ENCODE measurements at regions not wholly inside any gene's neighbourhood (a gene's known extent, or its start where the extent isn't known, plus 50 kb on each side); places are given as distances from the start of the nearest gene placed in this dataset.
"Not testable (repeated sequence)": the region's sequence is repeated elsewhere in the genome, so short reads cannot be mapped to it uniquely, and the experiment has no call there.

GRCh38 chr10:118955531-118955930 lies 74.0 kb upstream of the NANOS1 start:
- H3K9me3 ChIP-seq (ENCODE audit: control insufficient read depth, low read length): no peaks in the 10 kb centered on the region
- DNase-seq (ENCODE audit: low read depth): no peak
- H3K9ac ChIP-seq (ENCODE audit: low read length): no peak overlapping the region
- H3K4me1 ChIP-seq (ENCODE audit: control insufficient read depth, insufficient read depth, low read length): peaks cover 53% of the 10 kb centered on the region
- H3K36me3 ChIP-seq (ENCODE audit: control insufficient read depth, insufficient read depth, low read length, severe bottlenecking): no peaks in the 10 kb centered on the region
- no peaks in the 10 kb centered on the region for H3K27me3 ChIP-seq (replicated peaks; ENCODE audit: control insufficient read depth, insufficient read depth, low read length)
- H3K4me3 ChIP-seq (ENCODE audit: low read length): no peak overlapping the region

GRCh38 chr10:118955951-118956801 lies 73.3 kb upstream of the NANOS1 start:
- no peak overlapping the region for H3K9ac ChIP-seq (ENCODE audit: low read length)
- H3K27me3 ChIP-seq (replicated peaks; ENCODE audit: control insufficient read depth, insufficient read depth, low read length): no peaks in the 10 kb centered on the region
- no peaks in the 10 kb centered on the region for H3K36me3 ChIP-seq (ENCODE audit: control insufficient read depth, insufficient read depth, low read length, severe bottlenecking)
- DNase-seq (ENCODE audit: low read depth): no peak
- peaks cover 55% of the 10 kb centered on the region for H3K4me1 ChIP-seq (ENCODE audit: control insufficient read depth, insufficient read depth, low read length)
- H3K4me3 ChIP-seq (ENCODE audit: low read length): no peak overlapping the region
- H3K9me3 ChIP-seq (ENCODE audit: control insufficient read depth, low read length): no peaks in the 10 kb centered on the region

GRCh38 chr10:118956802-118957442 lies 72.6 kb upstream of the NANOS1 start:
- Histone ChIP-seq H3K36me3 (ENCODE audit: control insufficient read depth, insufficient read depth, low read length, severe bottlenecking) (no peaks in the 10 kb centered on the region), H3K27me3 (replicated peaks; ENCODE audit: control insufficient read depth, insufficient read depth, low read length) (no peaks in the 10 kb centered on the region), H3K9ac (ENCODE audit: low read length) (no peak overlapping the region), H3K9me3 (ENCODE audit: control insufficient read depth, low read length) (no peaks in the 10 kb centered on the region), H3K4me1 (ENCODE audit: control insufficient read depth, insufficient read depth, low read length) (peaks cover 55% of the 10 kb centered on the region), H3K4me3 (ENCODE audit: low read length) (no peak overlapping the region)
- no peak for DNase-seq (ENCODE audit: low read depth)

DNA sequence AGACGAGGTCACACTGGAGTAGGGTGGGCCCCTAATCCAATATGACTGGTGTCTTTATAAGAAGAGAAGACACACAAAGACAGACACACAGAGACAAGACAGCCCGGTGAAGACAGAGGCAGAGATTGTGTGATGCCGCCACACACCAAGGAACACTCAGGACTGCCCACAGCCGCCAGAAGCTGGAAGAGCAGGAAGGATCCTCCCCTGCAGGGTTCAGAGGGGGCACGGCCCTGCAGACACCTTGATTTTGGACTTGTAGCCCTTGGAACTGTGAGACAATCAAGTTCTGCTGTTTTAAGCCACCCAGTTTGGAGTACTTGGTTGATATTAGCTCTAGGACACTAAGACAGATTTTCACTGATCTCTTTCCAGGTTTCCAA lies 72.1 kb upstream of the NANOS1 start:
- Histone ChIP-seq H3K9me3 (ENCODE audit: control insufficient read depth, low read length) (no peaks in the 10 kb centered on the region), H3K36me3 (ENCODE audit: control insufficient read depth, insufficient read depth, low read length, severe bottlenecking) (no peaks in the 10 kb centered on the region), H3K9ac (ENCODE audit: low read length) (no peak overlapping the region), H3K4me3 (ENCODE audit: low read length) (no peak overlapping the region), H3K27me3 (replicated peaks; ENCODE audit: control insufficient read depth, insufficient read depth, low read length) (no peaks in the 10 kb centered on the region), H3K4me1 (ENCODE audit: control insufficient read depth, insufficient read depth, low read length) (peaks cover 55% of the 10 kb centered on the region)
- no peak for DNase-seq (ENCODE audit: low read depth)

- Histone ChIP-seq H3K4me1 (ENCODE audit: control insufficient read depth, insufficient read depth, low read length) (peaks cover 55% of the 10 kb centered on the region), H3K9ac (ENCODE audit: low read length) (no peak overlapping the region), H3K9me3 (ENCODE audit: control insufficient read depth, low read length) (no peaks in the 10 kb centered on the region), H3K36me3 (ENCODE audit: control insufficient read depth, insufficient read depth, low read length, severe bottlenecking) (no peaks in the 10 kb centered on the region), H3K27me3 (replicated peaks; ENCODE audit: control insufficient read depth, insufficient read depth, low read length) (no peaks in the 10 kb centered on the region), H3K4me3 (ENCODE audit: low read length) (no peak overlapping the region)
- no peak for DNase-seq (ENCODE audit: low read depth)
Measured at GRCh38 chr10:118957966-118958365, 71.5 kb upstream of the NANOS1 start.

DNA sequence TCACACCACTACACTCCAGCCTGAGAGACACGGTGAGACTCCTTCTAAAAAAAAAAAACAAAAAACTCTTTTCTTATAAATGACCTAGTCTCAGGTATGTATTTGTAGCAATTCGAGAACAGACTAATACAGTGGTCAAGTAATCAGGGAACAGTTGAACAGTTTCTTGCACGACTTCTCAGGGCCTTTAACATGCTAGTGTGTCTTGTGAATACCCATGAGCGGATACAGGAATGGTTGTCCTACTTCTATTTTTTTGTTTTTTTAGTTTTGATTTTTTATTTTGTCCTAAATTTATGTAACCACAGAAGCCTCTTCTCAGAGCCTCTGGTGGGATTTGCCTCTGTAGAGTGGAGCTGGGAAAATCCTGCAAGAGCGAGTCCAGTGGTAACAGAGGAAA lies 71.0 kb upstream of the NANOS1 start:
- Histone ChIP-seq H3K4me3 (ENCODE audit: low read length) (peak overlapping the region; percentile 19), H3K27me3 (replicated peaks; ENCODE audit: control insufficient read depth, insufficient read depth, low read length) (no peaks in the 10 kb centered on the region), H3K9ac (ENCODE audit: low read length) (peak overlapping the region; percentile 73), H3K36me3 (ENCODE audit: control insufficient read depth, insufficient read depth, low read length, severe bottlenecking) (no peaks in the 10 kb centered on the region), H3K4me1 (ENCODE audit: control insufficient read depth, insufficient read depth, low read length) (peaks cover 50% of the 10 kb centered on the region), H3K9me3 (ENCODE audit: control insufficient read depth, low read length) (no peaks in the 10 kb centered on the region)
- no peak for DNase-seq (ENCODE audit: low read depth)

DNA sequence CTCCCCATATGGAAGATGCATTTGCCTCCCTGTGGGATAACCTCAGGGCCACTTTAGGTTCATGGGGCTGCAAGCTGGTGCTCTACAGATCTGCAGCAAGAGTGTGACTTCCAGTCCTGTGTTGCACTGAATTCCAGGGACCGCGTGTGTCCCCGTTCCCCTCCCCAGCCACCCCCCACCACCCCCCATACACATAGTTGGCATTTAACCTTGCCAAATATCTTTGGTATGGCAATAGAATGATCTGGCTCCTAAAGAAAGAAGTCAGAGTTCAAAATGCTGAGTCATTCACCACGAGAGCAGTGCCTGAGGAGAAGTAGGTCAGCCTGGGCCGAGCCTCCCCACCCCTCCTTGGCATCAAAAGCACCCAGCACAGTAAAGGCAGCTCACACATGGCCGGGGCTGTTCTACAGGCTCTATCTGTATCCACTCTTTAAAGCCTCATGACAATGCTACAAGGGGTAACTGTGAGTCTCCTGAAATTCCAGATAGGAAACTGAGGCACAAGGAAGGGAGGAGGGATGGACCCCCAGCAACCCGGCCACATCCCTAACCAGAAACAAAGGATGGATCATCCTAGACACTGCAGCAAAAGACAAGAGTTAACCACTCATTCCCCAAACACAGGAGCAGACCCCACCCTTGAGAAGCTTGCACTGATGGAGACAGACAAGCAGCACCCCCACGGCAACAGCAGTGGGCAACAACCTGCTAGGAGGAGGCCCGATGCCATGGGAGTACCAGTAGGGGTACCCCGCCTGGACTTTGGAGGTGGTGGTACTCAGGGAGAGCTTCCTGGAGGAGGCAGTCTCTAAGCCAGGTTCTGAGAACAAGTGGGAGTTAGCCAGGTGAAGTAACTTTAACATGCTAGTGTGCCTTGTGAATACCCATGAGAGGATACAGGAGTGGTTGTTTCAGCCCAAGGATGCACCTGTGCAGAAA lies 70.3 kb upstream of the NANOS1 start:
- H3K4me1 ChIP-seq (ENCODE audit: control insufficient read depth, insufficient read depth, low read length): peaks cover 43% of the 10 kb centered on the region
- no peaks in the 10 kb centered on the region for H3K36me3 ChIP-seq (ENCODE audit: control insufficient read depth, insufficient read depth, low read length, severe bottlenecking)
- peaks cover 1% of the 10 kb centered on the region for H3K9me3 ChIP-seq (ENCODE audit: control insufficient read depth, low read length)
- no peaks in the 10 kb centered on the region for H3K27me3 ChIP-seq (replicated peaks; ENCODE audit: control insufficient read depth, insufficient read depth, low read length)
- peak overlapping the region; percentile 54 for H3K4me3 ChIP-seq (ENCODE audit: low read length)
- peak; percentile 74 for DNase-seq (ENCODE audit: low read depth)
- H3K9ac ChIP-seq (ENCODE audit: low read length): peak overlapping the region; percentile 82

GRCh38 chr10:118960157-118961090 lies 69.1 kb upstream of the NANOS1 start:
- H3K9me3 ChIP-seq (ENCODE audit: control insufficient read depth, low read length): peaks cover 2% of the 10 kb centered on the region
- peak overlapping the region; percentile 54 for H3K4me3 ChIP-seq (ENCODE audit: low read length)
- H3K36me3 ChIP-seq (ENCODE audit: control insufficient read depth, insufficient read depth, low read length, severe bottlenecking): no peaks in the 10 kb centered on the region
- peaks cover 39% of the 10 kb centered on the region for H3K4me1 ChIP-seq (ENCODE audit: control insufficient read depth, insufficient read depth, low read length)
- H3K27me3 ChIP-seq (replicated peaks; ENCODE audit: control insufficient read depth, insufficient read depth, low read length): no peaks in the 10 kb centered on the region
- H3K9ac ChIP-seq (ENCODE audit: low read length): peak overlapping the region; percentile 82
- peak; percentile 13 for DNase-seq (ENCODE audit: low read depth)

DNA sequence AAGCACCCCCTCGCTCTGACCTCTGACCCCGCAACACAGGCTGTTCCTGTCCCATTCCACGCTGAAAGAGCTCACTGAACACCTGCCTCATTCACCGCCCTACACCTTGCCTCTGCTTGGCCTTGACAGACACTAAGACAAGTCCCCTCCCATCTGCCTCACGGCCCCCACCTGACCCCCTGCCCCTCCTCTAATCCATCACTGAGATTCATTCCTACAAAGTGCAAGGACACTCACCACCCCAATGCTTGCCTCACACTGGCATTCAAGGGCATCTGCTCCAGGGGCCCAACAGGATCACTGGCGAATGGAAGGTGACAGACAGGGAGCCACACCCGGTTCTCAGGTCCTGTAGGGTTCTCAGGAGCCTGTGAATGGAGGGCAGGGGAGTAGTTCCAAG lies 68.1 kb upstream of the NANOS1 start:
- no peaks in the 10 kb centered on the region for H3K36me3 ChIP-seq (ENCODE audit: control insufficient read depth, insufficient read depth, low read length, severe bottlenecking)
- no peak overlapping the region for H3K4me3 ChIP-seq (ENCODE audit: low read length)
- H3K9ac ChIP-seq (ENCODE audit: low read length): no peak overlapping the region
- no peaks in the 10 kb centered on the region for H3K27me3 ChIP-seq (replicated peaks; ENCODE audit: control insufficient read depth, insufficient read depth, low read length)
- H3K9me3 ChIP-seq (ENCODE audit: control insufficient read depth, low read length): peaks cover 2% of the 10 kb centered on the region
- peaks cover 32% of the 10 kb centered on the region for H3K4me1 ChIP-seq (ENCODE audit: control insufficient read depth, insufficient read depth, low read length)
- DNase-seq (ENCODE audit: low read depth): no peak

DNA sequence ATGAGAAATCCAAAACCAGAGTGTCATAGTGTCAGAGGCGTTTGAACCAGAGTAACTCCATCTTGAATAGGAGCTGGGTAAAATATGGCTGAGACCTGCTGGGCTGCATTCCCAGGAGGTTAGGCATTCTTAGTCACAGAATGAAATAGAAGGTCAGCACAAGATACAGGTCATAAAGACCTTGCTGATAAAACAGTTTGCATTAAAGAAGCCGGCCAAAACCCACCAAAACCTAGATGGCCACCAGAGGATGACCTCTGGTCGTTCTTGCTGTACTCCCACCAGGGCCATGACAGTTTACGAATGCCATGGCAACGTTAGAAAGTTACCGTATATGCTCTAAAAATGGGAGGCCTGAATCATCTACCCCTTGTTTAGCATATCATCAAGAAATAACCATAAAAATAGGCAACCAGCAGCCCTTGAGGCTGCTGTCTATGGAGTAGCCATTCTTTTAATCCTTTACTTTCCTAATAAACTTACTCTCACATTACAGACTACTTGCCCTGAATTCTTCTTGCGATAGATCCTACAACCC lies 67.1 kb upstream of the NANOS1 start:
- H3K27me3 ChIP-seq (replicated peaks; ENCODE audit: control insufficient read depth, insufficient read depth, low read length); H3K9ac ChIP-seq (ENCODE audit: low read length); DNase-seq (ENCODE audit: low read depth); H3K36me3 ChIP-seq (ENCODE audit: control insufficient read depth, insufficient read depth, low read length, severe bottlenecking); H3K4me3 ChIP-seq (ENCODE audit: low read length); H3K9me3 ChIP-seq (ENCODE audit: control insufficient read depth, low read length): not testable (repeated sequence)
- H3K4me1 ChIP-seq (ENCODE audit: control insufficient read depth, insufficient read depth, low read length): peaks cover 28% of the 10 kb centered on the region
